Psoas muscle (tissue), 7 donors: ENCODE measurements at regions not wholly inside any gene's neighbourhood (a gene's known extent, or its start where the extent isn't known, plus 50 kb on each side); places are given as distances from the start of the nearest gene placed in this dataset.

Source experiments
- ATAC-seq, 4 donors: fragments of 200-7000 bp; cut with Tn5 transposase; one replicate each; pipeline ENCODE4 v1.9.1; 2020; ENCODE audit warnings: moderate library complexity in 3 of 4, mild to moderate bottlenecking in 2 of 4
- DNase-seq, 2 donors: peaks; one replicate each; pipeline ENCODE4 v3.0.0-alpha.2; 2020
- H3K27ac ChIP-seq: fragments of 200-600 bp; one replicate; pipeline ENCODE4 v1.8.0; 2022
- H3K27me3 ChIP-seq, 3 donors: fragments of 200-600 bp in 1 of 3; one replicate each; pipeline versions ENCODE4 v1.6.1 to v1.8.0; 2013 to 2022; ENCODE audit warnings: low read length in 2 of 3, mild to moderate bottlenecking in 2 of 3, moderate library complexity in 1 of 3; ENCODE audit not compliant: insufficient read depth in 3 of 3
- H3K36me3 ChIP-seq, 2 donors: fragments of 200-600 bp in 1 of 2; one replicate each; pipeline versions ENCODE4 v1.6.1 to v1.8.0; 2013 to 2022; ENCODE audit warnings: low read depth in 1 of 2, mild to moderate bottlenecking in 1 of 2, moderate library complexity in 1 of 2; ENCODE audit not compliant: insufficient read depth in 1 of 2
- H3K4me1 ChIP-seq: fragments of 200-600 bp; one replicate; pipeline ENCODE4 v1.8.0; 2022
- H3K4me3 ChIP-seq: fragments of 200-600 bp; one replicate; pipeline ENCODE4 v1.8.0; 2022; ENCODE audit warnings: mild to moderate bottlenecking
- H3K9me3 ChIP-seq: fragments of 200-600 bp; one replicate; pipeline ENCODE4 v1.8.0; 2022
- WGBS, 3 donors: extraction: QIAGEN DNeasy Blood & Tissue Kit; methylation state at CpG; one replicate each; pipeline versions ENCODE4 v1.1.6 to v1.1.7; 2013; 5-methylcytosine and 5-hydroxymethylcytosine counted together
- intact Hi-C, 2 donors: fragments of 100-400 bp; cut with DNase I; formaldehyde crosslinking; loops; one replicate each; pipeline versions ENCODE4 v1.11.0 to v1.14.2; 2022
- TF ChIP-seq, protein P1 (sequence below): fragments of 200-600 bp; IDR thresholded peaks from one replicate; pipeline ENCODE4 v1.8.0; 2022; ENCODE audit warnings: antibody characterized with exemption
- donor health status: healthy with polysubstance abuse.
- donor health status: DM: no; HTN: no; CAD: no; lungs with moderate emphysema.
- donor health status: Bipolar disorder and iron deficiency.
- donor health status: healthy.
- donor health status: DM: yes; HTN: yes; CAD: no.
- donor health status: DM: no; HTN: no; CAD: no.
- donor health status: DM: yes; HTN: yes; CAD: no.

DNA sequence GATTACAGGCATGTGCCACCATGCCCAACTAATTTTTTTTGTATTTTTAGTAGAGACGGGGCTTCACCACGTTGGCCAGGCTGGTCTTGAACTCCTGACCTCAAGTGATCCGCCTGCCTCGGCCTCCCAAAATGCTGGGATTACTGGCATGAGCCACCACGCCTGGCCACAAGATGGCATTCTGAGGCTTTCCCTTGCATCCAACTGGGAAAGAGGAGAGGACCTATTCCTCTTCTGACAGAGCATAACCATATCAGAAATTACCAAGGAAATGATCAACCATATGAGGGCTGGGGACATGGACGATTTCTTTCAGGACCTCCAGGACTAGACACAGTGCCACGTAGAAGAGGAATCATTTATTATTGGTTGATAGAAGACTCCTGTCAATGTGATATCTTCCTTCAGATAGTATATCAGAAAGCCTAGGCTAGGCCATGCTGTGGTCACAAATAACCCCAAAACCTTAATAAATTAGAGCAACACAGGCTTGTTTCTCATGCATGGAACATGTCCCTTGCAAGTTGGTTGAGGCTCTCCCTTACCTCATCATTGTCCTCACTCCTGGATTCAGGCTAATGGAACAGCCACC lies 372.3 kb upstream of the IL12A start:
- Histone ChIP-seq H3K9me3 (no peaks in the 10 kb centered on the region), H3K4me1 (no peaks in the 10 kb centered on the region), H3K36me3 (no peaks in the 10 kb centered on the region), H3K27me3 (no peaks in the 10 kb centered on the region), H3K27ac (no peak overlapping the region), H3K4me3 (no peak overlapping the region)
- intact Hi-C loops = loop anchor here (2.0 to 5.0 kb wide), 3 partner anchors 186 to 386 kb away; no protein-coding TSS in a partner anchor
- ATAC-seq (peak in 1 of 4 donors; percentile 49), DNase-seq (no peak)
- TF ChIP-seq, protein P1, sequence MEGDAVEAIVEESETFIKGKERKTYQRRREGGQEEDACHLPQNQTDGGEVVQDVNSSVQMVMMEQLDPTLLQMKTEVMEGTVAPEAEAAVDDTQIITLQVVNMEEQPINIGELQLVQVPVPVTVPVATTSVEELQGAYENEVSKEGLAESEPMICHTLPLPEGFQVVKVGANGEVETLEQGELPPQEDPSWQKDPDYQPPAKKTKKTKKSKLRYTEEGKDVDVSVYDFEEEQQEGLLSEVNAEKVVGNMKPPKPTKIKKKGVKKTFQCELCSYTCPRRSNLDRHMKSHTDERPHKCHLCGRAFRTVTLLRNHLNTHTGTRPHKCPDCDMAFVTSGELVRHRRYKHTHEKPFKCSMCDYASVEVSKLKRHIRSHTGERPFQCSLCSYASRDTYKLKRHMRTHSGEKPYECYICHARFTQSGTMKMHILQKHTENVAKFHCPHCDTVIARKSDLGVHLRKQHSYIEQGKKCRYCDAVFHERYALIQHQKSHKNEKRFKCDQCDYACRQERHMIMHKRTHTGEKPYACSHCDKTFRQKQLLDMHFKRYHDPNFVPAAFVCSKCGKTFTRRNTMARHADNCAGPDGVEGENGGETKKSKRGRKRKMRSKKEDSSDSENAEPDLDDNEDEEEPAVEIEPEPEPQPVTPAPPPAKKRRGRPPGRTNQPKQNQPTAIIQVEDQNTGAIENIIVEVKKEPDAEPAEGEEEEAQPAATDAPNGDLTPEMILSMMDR = peak; percentile 44
- WGBS, 3 donors = 50 to 56% (median 53%) methylated on average over 7 of the region's 7 CpGs

DNA sequence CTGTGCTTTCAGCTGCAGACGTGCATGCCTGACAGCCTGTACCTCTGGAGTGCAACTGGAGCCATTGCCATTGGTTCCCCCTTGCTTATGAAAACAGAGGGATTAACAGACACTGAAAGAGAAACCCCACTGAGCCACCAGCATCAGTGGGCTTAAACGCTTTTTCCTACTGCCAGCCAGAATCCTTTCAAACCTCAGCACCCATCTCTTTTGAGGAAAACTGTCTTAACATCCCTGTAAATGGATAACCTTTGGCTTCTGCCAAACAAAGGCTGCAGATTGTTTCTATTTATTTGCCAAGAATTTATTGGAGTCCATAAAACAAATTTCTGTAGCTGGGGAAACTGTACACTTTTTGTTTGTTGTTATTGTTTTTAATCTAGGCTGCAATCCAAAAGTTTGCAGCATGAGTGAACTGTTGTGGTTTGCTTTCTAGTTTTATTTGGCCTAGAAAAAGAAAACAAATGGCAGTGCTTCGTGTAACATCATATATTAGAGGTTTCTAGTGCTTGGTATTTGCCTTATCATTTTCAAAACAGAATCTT lies 369.2 kb upstream of the IL12A start:
- no peaks in the 10 kb centered on the region for H3K27me3 ChIP-seq
- intact Hi-C loops = loop anchor here (5.0 kb wide), 2 partner anchors 183 to 383 kb away; no protein-coding TSS in a partner anchor
- no peak overlapping the region for H3K4me3 ChIP-seq
- no peak overlapping the region for H3K27ac ChIP-seq
- ATAC-seq (no peak), DNase-seq (no peak)
- TF ChIP-seq, protein P1 = no peak
- no peaks in the 10 kb centered on the region for H3K36me3 ChIP-seq
- H3K9me3 ChIP-seq = no peaks in the 10 kb centered on the region
- 33 to 44% (median 40%) methylated on average over 3 of the region's 3 CpGs for WGBS, 3 donors
- no peaks in the 10 kb centered on the region for H3K4me1 ChIP-seq

DNA sequence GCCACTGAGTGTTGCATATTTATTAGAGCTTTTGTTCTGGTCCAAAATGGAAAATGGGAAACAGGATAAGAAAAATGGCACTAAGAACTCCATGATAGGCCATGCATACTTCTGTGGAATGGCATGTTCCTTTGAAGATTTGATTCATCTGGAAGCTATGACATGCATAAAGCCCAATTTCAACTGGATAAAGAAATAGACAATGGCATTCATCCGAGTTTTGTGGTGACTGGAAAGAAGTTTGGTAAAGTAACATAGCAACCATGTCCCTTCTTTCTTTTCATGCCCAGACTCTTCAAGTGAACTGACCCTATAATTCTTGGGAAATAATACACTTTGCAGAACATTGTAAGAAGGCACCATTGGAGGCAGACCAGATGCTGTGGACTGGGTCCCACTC lies 368.4 kb upstream of the IL12A start:
- H3K27me3 ChIP-seq = no peaks in the 10 kb centered on the region
- H3K27ac ChIP-seq = no peak overlapping the region
- no peak for ATAC-seq
- H3K4me3 ChIP-seq = no peak overlapping the region
- TF ChIP-seq, protein P1 = no peak
- no peaks in the 10 kb centered on the region for H3K36me3 ChIP-seq
- DNase-seq = no peak
- no peaks in the 10 kb centered on the region for H3K9me3 ChIP-seq
- WGBS, 3 donors = 68 to 81% (median 68%) methylated on average over 1 of the region's 1 CpG
- H3K4me1 ChIP-seq = no peaks in the 10 kb centered on the region
- intact Hi-C loops = no loop called here

DNA sequence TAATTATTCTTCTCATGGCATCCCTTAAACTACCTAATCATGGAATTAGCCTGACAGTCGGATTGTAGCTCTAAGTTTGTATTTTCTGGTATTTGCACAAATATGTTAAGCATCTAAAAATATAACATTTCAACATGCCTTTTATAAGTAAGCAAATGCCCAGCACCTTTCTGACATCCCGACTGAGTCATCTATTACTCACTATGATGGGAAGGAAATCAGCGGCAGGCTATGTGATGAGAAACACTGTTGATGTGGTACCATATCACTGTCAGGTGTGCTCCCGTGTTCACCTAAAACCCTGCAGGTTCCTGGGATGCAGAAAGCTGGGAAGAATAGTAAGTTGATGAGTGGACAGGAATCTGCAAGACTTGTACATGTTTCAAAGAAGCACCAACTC lies 367.8 kb upstream of the IL12A start:
- H3K9me3 ChIP-seq = no peaks in the 10 kb centered on the region
- 84% methylated on average over 4 of the region's 4 CpGs for WGBS, 3 donors
- TF ChIP-seq, protein P1 = no peak
- H3K36me3 ChIP-seq = no peaks in the 10 kb centered on the region
- H3K4me3 ChIP-seq = no peak overlapping the region
- H3K27ac ChIP-seq = no peak overlapping the region
- ATAC-seq (peak in 1 of 4 donors; percentile 53), DNase-seq (no peak)
- no peaks in the 10 kb centered on the region for H3K4me1 ChIP-seq
- no peaks in the 10 kb centered on the region for H3K27me3 ChIP-seq
- intact Hi-C loops = no loop called here

DNA sequence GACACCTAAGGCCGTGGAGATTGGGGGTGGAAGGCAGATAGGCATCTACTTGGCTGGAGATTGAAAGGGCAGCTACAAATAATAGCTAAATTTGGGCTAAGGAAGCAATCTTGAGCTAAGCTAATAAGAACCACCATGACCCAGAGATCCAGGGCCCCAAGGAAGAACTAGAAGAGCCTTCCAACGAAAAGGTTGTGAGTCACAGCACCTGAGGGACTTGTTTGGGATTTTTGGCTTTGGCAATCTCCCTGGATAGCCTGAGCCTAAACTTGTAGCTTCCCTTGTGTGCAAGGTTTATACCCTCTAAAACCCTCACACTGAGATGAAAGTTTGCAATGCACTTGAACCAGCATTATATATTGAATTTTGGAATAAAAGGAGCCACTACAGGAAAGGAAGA lies 364.0 kb upstream of the IL12A start:
- ATAC-seq = no peak
- Histone ChIP-seq H3K36me3 (no peaks in the 10 kb centered on the region), H3K27me3 (no peaks in the 10 kb centered on the region), H3K4me3 (no peak overlapping the region), H3K4me1 (no peaks in the 10 kb centered on the region), H3K9me3 (no peaks in the 10 kb centered on the region), H3K27ac (no peak overlapping the region)
- DNase-seq = no peak
- TF ChIP-seq, protein P1 = no peak
- 77 to 96% (median 82%) methylated on average over 2 of the region's 2 CpGs for WGBS, 3 donors
- intact Hi-C loops = no loop called here
